ENCODE measurements at regions not wholly inside any gene's neighbourhood (a gene's known extent, or its start where the extent isn't known, plus 50 kb on each side); places are given as distances from the start of the nearest gene placed in this dataset.

DNA sequence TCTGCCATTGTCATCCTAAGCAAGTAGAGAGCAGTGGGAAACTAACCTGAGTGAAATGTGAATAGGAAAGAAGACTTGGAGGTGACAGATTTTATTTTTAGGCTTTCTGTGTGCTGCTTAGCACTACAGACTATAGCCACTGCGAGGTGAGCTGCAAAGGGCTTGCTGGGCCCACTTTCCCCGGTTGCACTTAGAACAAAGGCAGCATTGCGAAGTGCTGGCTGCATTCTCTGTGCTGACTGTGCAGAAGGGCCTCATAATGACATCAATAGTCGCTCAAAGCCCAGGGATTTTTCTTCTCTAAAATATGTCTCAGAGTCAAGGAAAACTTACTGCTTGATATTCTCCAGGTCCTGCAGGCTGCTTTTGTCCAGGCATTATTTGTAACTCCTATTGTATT lies 592.1 kb downstream of the TDRD15 start:
- intact Hi-C loops (cut with micrococcal nuclease) (no loop called here), dilution Hi-C loops (cut with HindIII; ENCODE audit: low sequenced_read_pairs, unreplicated experiment) (no loop called here), in situ Hi-C loops (cut with MboI; ENCODE audit: low sequenced_read_pairs) (no loop called here)
- Histone ChIP-seq H2AFZ (replicated peaks; ENCODE audit: low read length, poor library complexity) (no peak overlapping the region), H3K9me1 (ENCODE audit: insufficient read depth, low read length) (no peaks in the 10 kb centered on the region), H3K9ac (ENCODE audit: low read depth, low read length) (no peak overlapping the region), H3K4ac (ENCODE audit: low read depth, low read length) (no peak overlapping the region), H4K5ac (ENCODE audit: low read depth, low read length) (no peak overlapping the region), H3K4me3 (ENCODE audit: insufficient read depth, low read depth, low read length) (no peak overlapping the region), H3K56ac (ENCODE audit: extremely low read depth, insufficient read depth, low read length) (no peak overlapping the region), H3K79me1 (ENCODE audit: low read depth in 1 of 2, low read length in 2 of 2) (no peaks in the 10 kb centered on the region), H2BK15ac (ENCODE audit: low read depth, low read length) (no peak overlapping the region), H3K27me3 (ENCODE audit: control insufficient read depth, insufficient read depth, low read length) (no peaks in the 10 kb centered on the region), H4K8ac (ENCODE audit: low read depth in 2 of 2, low read length in 2 of 2) (no peak overlapping the region), H3K9me3 (ENCODE audit: control insufficient read depth, insufficient read depth, low read length) (no peaks in the 10 kb centered on the region), H3K14ac (replicated peaks; ENCODE audit: low read depth, low read length) (no peak overlapping the region), H3K4me2 (ENCODE audit: low read depth, low read length) (no peak overlapping the region), H2BK120ac (ENCODE audit: low read depth, low read length) (no peak overlapping the region), H4K91ac (ENCODE audit: insufficient read depth, low read depth, low read length) (no peak overlapping the region), H3K23ac (ENCODE audit: low read depth, low read length) (no peak overlapping the region), H3K18ac (ENCODE audit: low read depth, low read length) (no peak overlapping the region), H2BK20ac (ENCODE audit: low read depth, low read length) (no peak overlapping the region), H4K20me1 (ENCODE audit: insufficient read depth, low read length) (no peaks in the 10 kb centered on the region), H3K36me3 (ENCODE audit: control insufficient read depth, insufficient read depth, low read length) (no peaks in the 10 kb centered on the region), H2AK9ac (replicated peaks; ENCODE audit: low read depth, low read length, poor library complexity) (no peak overlapping the region), H3K4me1 (ENCODE audit: control insufficient read depth, insufficient read depth, low read length) (no peaks in the 10 kb centered on the region), H2BK5ac (ENCODE audit: low read depth, low read length, poor library complexity, severe bottlenecking) (no peak overlapping the region), H3K27ac (ENCODE audit: insufficient read depth, low read length) (no peak overlapping the region), H2AK5ac (ENCODE audit: low read depth, low read length) (no peak overlapping the region)
- TF ChIP-seq MXI1 (IDR thresholded peaks at IDR 0.05; ENCODE audit: borderline replicate concordance, low read depth, low read length) (no peak), FOS (IDR thresholded peaks at IDR 0.05; ENCODE audit: low read depth, low read length) (no peak), MAFK (IDR thresholded peaks at IDR 0.05; ENCODE audit: low read depth, low read length) (no peak), CEBPB (IDR thresholded peaks at IDR 0.05; ENCODE audit: low read depth, low read length) (no peak), RFX5 (IDR thresholded peaks at IDR 0.05; ENCODE audit: low read depth, low read length) (no peak), BHLHE40 (IDR thresholded peaks at IDR 0.05; ENCODE audit: low read depth, low read length) (no peak), CHD1 (IDR thresholded peaks at IDR 0.05; ENCODE audit: low read depth, low read length) (no peak), SMC3 (IDR thresholded peaks at IDR 0.05; ENCODE audit: low read depth, low read length) (no peak), POLR2A (IDR thresholded peaks at IDR 0.05; ENCODE audit: low read depth, low read length) (no peak), RAD21 (IDR thresholded peaks at IDR 0.05; ENCODE audit: low read length) (no peak), NFE2L2 (IDR thresholded peaks at IDR 0.05; ENCODE audit: low read depth, low read length) (no peak), MAZ (IDR thresholded peaks at IDR 0.05; ENCODE audit: borderline replicate concordance, low read depth, low read length) (no peak), RCOR1 (IDR thresholded peaks at IDR 0.05; ENCODE audit: insufficient replicate concordance, low read length) (no peak)
- TF ChIP-seq, protein P1, sequence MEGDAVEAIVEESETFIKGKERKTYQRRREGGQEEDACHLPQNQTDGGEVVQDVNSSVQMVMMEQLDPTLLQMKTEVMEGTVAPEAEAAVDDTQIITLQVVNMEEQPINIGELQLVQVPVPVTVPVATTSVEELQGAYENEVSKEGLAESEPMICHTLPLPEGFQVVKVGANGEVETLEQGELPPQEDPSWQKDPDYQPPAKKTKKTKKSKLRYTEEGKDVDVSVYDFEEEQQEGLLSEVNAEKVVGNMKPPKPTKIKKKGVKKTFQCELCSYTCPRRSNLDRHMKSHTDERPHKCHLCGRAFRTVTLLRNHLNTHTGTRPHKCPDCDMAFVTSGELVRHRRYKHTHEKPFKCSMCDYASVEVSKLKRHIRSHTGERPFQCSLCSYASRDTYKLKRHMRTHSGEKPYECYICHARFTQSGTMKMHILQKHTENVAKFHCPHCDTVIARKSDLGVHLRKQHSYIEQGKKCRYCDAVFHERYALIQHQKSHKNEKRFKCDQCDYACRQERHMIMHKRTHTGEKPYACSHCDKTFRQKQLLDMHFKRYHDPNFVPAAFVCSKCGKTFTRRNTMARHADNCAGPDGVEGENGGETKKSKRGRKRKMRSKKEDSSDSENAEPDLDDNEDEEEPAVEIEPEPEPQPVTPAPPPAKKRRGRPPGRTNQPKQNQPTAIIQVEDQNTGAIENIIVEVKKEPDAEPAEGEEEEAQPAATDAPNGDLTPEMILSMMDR (conservative IDR thresholded peaks at IDR 0.05; ENCODE audit: low read depth, low read length) = no peak
- TF ChIP-seq, protein P2, sequence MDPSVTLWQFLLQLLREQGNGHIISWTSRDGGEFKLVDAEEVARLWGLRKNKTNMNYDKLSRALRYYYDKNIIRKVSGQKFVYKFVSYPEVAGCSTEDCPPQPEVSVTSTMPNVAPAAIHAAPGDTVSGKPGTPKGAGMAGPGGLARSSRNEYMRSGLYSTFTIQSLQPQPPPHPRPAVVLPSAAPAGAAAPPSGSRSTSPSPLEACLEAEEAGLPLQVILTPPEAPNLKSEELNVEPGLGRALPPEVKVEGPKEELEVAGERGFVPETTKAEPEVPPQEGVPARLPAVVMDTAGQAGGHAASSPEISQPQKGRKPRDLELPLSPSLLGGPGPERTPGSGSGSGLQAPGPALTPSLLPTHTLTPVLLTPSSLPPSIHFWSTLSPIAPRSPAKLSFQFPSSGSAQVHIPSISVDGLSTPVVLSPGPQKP (IDR thresholded peaks at IDR 0.05; ENCODE audit: borderline replicate concordance, low read depth, low read length) = no peak
- TF ChIP-seq, protein P3, sequence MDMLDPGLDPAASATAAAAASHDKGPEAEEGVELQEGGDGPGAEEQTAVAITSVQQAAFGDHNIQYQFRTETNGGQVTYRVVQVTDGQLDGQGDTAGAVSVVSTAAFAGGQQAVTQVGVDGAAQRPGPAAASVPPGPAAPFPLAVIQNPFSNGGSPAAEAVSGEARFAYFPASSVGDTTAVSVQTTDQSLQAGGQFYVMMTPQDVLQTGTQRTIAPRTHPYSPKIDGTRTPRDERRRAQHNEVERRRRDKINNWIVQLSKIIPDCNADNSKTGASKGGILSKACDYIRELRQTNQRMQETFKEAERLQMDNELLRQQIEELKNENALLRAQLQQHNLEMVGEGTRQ (IDR thresholded peaks at IDR 0.05; ENCODE audit: low read depth, low read length) = no peak
- CTCF ChIA-PET = no interaction called here
- ATAC-seq (ENCODE audit: low read depth) (no peak), DNase-seq (no peak)
- WGBS, 2 experiments (ENCODE audit: extremely low coverage in 2 of 2, insufficient read length in 1 of 2) = 56% methylated on average over 3 of the region's 4 CpGs; no CpG with 5 or more reads in 1 of the 2 experiments
- POLR2A ChIA-PET (ENCODE audit: unreplicated experiment) = no interaction called here
- BruUV-seq (replicated peaks) = no TSS peak

Measured in IMR-90 (cell line).